HG02885 (cell line): ENCODE measurements at regions not wholly inside any gene's neighbourhood (a gene's known extent, or its start where the extent isn't known, plus 50 kb on each side); places are given as distances from the start of the nearest gene placed in this dataset.

Experiments
- ATAC-seq: cut with Tn5 transposase; IDR thresholded peaks from one replicate; pipeline ENCODE4 v1.9.1; 2021; ENCODE audit warnings: mild to moderate bottlenecking; ENCODE audit not compliant: unreplicated experiment, poor library complexity

GRCh38 chr1:38560457-38560856 is 299.1 kb downstream of the RRAGC start:
- ATAC-seq, result no peak

GRCh38 chr1:38559446-38560165 is 300.0 kb downstream of the RRAGC start:
- peak; percentile 62 for ATAC-seq

- ATAC-seq, result peak; percentile 37
Observed at GRCh38 chr1:38558500-38559445, 300.8 kb downstream of the RRAGC start.

- ATAC-seq, result no peak
Observed at GRCh38 chr1:38558055-38558454, 301.5 kb downstream of the RRAGC start.

- ATAC-seq, result no peak
Observed at GRCh38 chr1:38555594-38555993, 304.0 kb downstream of the RRAGC start.

- no peak for ATAC-seq
Observed at GRCh38 chr1:38555130-38555529, 304.4 kb downstream of the RRAGC start.

- no peak for ATAC-seq
Observed at GRCh38 chr1:38551318-38552307, 308.0 kb downstream of the RRAGC start.

GRCh38 chr1:38549191-38549590 is 310.4 kb downstream of the RRAGC start:
- no peak for ATAC-seq

GRCh38 chr1:38547321-38547720 is 312.3 kb downstream of the RRAGC start:
- ATAC-seq, result no peak

GRCh38 chr1:38546636-38547035 is 312.9 kb downstream of the RRAGC start:
- no peak for ATAC-seq

- ATAC-seq, result no peak
Observed at GRCh38 chr1:38541223-38541622, 318.3 kb downstream of the RRAGC start.

GRCh38 chr1:38539931-38540330 is 319.6 kb downstream of the RRAGC start:
- no peak for ATAC-seq

- ATAC-seq, result no peak
Observed at GRCh38 chr1:38538834-38539233, 320.7 kb downstream of the RRAGC start.

GRCh38 chr1:38536089-38536488 is 323.5 kb downstream of the RRAGC start:
- no peak for ATAC-seq

GRCh38 chr1:38534473-38534823 is 325.1 kb downstream of the RRAGC start:
- ATAC-seq, result no peak

GRCh38 chr1:38533772-38534472 is 325.6 kb downstream of the RRAGC start:
- ATAC-seq, result no peak

- no peak for ATAC-seq
Observed at GRCh38 chr1:38530957-38531356, 328.6 kb downstream of the RRAGC start.

GRCh38 chr1:38529946-38530345 is 329.6 kb downstream of the RRAGC start:
- ATAC-seq, result no peak

- no peak for ATAC-seq
Observed at GRCh38 chr1:38529391-38529790, 330.2 kb downstream of the RRAGC start.

- ATAC-seq, result no peak
Observed at GRCh38 chr1:38528623-38529022, 330.9 kb downstream of the RRAGC start.
